ENCODE measurements at regions not wholly inside any gene's neighbourhood (a gene's known extent, or its start where the extent isn't known, plus 50 kb on each side); places are given as distances from the start of the nearest gene placed in this dataset.

GRCh38 chr4:114034189-114034588 is 54.7 kb upstream of the ARSJ start:
- Histone ChIP-seq H3K4me3 (no peak overlapping the region), H3K27me3 (no peaks in the 10 kb centered on the region), H3K27ac (no peak overlapping the region), H3K9me3 (no peaks in the 10 kb centered on the region), H3K4me1 (no peaks in the 10 kb centered on the region), H3K36me3 (no peaks in the 10 kb centered on the region)
- TF ChIP-seq EP300 (IDR thresholded peaks at IDR 0.05) (no peak), POLR2A (IDR thresholded peaks at IDR 0.05) (no peak)
- TF ChIP-seq, protein P1, sequence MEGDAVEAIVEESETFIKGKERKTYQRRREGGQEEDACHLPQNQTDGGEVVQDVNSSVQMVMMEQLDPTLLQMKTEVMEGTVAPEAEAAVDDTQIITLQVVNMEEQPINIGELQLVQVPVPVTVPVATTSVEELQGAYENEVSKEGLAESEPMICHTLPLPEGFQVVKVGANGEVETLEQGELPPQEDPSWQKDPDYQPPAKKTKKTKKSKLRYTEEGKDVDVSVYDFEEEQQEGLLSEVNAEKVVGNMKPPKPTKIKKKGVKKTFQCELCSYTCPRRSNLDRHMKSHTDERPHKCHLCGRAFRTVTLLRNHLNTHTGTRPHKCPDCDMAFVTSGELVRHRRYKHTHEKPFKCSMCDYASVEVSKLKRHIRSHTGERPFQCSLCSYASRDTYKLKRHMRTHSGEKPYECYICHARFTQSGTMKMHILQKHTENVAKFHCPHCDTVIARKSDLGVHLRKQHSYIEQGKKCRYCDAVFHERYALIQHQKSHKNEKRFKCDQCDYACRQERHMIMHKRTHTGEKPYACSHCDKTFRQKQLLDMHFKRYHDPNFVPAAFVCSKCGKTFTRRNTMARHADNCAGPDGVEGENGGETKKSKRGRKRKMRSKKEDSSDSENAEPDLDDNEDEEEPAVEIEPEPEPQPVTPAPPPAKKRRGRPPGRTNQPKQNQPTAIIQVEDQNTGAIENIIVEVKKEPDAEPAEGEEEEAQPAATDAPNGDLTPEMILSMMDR (IDR thresholded peaks at IDR 0.05) = no peak
- no peak for DNase-seq (ENCODE audit: low spot score in 2 of 2)

- WGBS, 2 donors = 84 to 90% methylated on average over 4 of the region's 4 CpGs
- no peak for TF ChIP-seq EP300 (IDR thresholded peaks at IDR 0.05)
- TF ChIP-seq POLR2A (IDR thresholded peaks at IDR 0.05) = no peak
- TF ChIP-seq, protein P1 (IDR thresholded peaks at IDR 0.05) = no peak
Observed at GRCh38 chr4:114036426-114036825, 57.0 kb upstream of the ARSJ start.

GRCh38 chr4:114036864-114037263 is 57.4 kb upstream of the ARSJ start:
- Histone ChIP-seq H3K27ac (no peak overlapping the region), H3K9me3 (no peaks in the 10 kb centered on the region), H3K36me3 (no peaks in the 10 kb centered on the region), H3K4me3 (no peak overlapping the region), H3K27me3 (no peaks in the 10 kb centered on the region), H3K4me1 (peaks cover 0 to 4% (median 0%) of the 10 kb centered on the region in 4 donors)
- DNase-seq (ENCODE audit: low spot score in 2 of 2) = no peak
- no peak for TF ChIP-seq EP300 (IDR thresholded peaks at IDR 0.05)
- 80 to 86% methylated on average over 5 of the region's 5 CpGs for WGBS, 2 donors

More at GRCh38 chr4:114036426-114036825, 57.0 kb upstream of the ARSJ start:
- DNase-seq (ENCODE audit: low spot score in 2 of 2) = no peak
- Histone ChIP-seq H3K36me3 (no peaks in the 10 kb centered on the region), H3K4me1 (peaks cover 0 to 4% (median 0%) of the 10 kb centered on the region in 4 donors), H3K27ac (no peak overlapping the region), H3K4me3 (no peak overlapping the region), H3K27me3 (no peaks in the 10 kb centered on the region), H3K9me3 (no peaks in the 10 kb centered on the region)

GRCh38 chr4:114037988-114038387 is 58.5 kb upstream of the ARSJ start:
- no peaks in the 10 kb centered on the region for H3K36me3 ChIP-seq
- 94 to 95% methylated on average over 1 of the region's 1 CpG for WGBS, 2 donors
- no peaks in the 10 kb centered on the region for H3K27me3 ChIP-seq
- no peaks in the 10 kb centered on the region for H3K9me3 ChIP-seq
- no peak overlapping the region for H3K27ac ChIP-seq
- peaks cover 0 to 4% (median 0%) of the 10 kb centered on the region in 4 donors for H3K4me1 ChIP-seq
- no peak for DNase-seq (ENCODE audit: low spot score in 2 of 2)
- TF ChIP-seq, protein P1 (IDR thresholded peaks at IDR 0.05) = no peak
- TF ChIP-seq EP300 (IDR thresholded peaks at IDR 0.05) (no peak), POLR2A (IDR thresholded peaks at IDR 0.05) (no peak)
- H3K4me3 ChIP-seq = no peak overlapping the region

- Histone ChIP-seq H3K36me3 (no peaks in the 10 kb centered on the region), H3K9me3 (no peaks in the 10 kb centered on the region), H3K4me3 (no peak overlapping the region), H3K4me1 (peaks cover 0 to 4% (median 0%) of the 10 kb centered on the region in 4 donors), H3K27me3 (no peaks in the 10 kb centered on the region), H3K27ac (no peak overlapping the region)
- DNase-seq (ENCODE audit: low spot score in 2 of 2) = no peak
- TF ChIP-seq, protein P1 (IDR thresholded peaks at IDR 0.05) = no peak
- TF ChIP-seq EP300 (IDR thresholded peaks at IDR 0.05) (no peak), POLR2A (IDR thresholded peaks at IDR 0.05) (no peak)
- 73 to 77% methylated on average over 2 of the region's 2 CpGs for WGBS, 2 donors
Observed at GRCh38 chr4:114038762-114039387, 59.4 kb upstream of the ARSJ start.
